Astrocyte (in vitro differentiated cells and primary cell): ENCODE measurements at regions not wholly inside any gene's neighbourhood (a gene's known extent, or its start where the extent isn't known, plus 50 kb on each side); places are given as distances from the start of the nearest gene placed in this dataset.
A peak's percentile ranks its signal among the peaks of the same experiment; 100 is the strongest.

Experiments used
- DNase-seq: peaks from one replicate; pipeline ENCODE4 v3.0.0-alpha.2; 2010; ENCODE audit warnings: low read depth
- FAIRE-seq: peaks from 2 replicates; lab custom pipeline; 2011; peaks lifted over from hg19 to GRCh38; lab: Jason Lieb, UNC
- H2AFZ ChIP-seq: 2 replicates; pipeline ENCODE4 v1.6.0; 2012; ENCODE audit warnings: low read depth, low read length, inconsistent platforms
- H3K27ac ChIP-seq: 2 replicates; pipeline ENCODE4 v1.5.1; 2011; ENCODE audit warnings: low read depth, low read length, inconsistent platforms
- H3K27me3 ChIP-seq: 2 replicates; pipeline ENCODE4 v1.6.0; 2011; ENCODE audit warnings: low read length, inconsistent platforms; ENCODE audit not compliant: insufficient read depth
- H3K36me3 ChIP-seq: 2 replicates; pipeline ENCODE4 v1.5.1; 2011; ENCODE audit warnings: low read length, inconsistent platforms; ENCODE audit not compliant: insufficient read depth
- H3K4me1 ChIP-seq: 2 replicates; pipeline ENCODE4 v1.5.1; 2011; ENCODE audit warnings: low read length, inconsistent platforms; ENCODE audit not compliant: insufficient read depth
- H3K4me2 ChIP-seq: 2 replicates; pipeline ENCODE4 v1.6.0; 2012; ENCODE audit warnings: low read length, inconsistent platforms
- H3K4me3 ChIP-seq: 2 replicates; pipeline ENCODE4 v1.5.1; 2011; ENCODE audit warnings: low read depth, mild to moderate bottlenecking, low read length, inconsistent platforms; ENCODE audit not compliant: insufficient read depth
- H3K79me2 ChIP-seq: 2 replicates; pipeline ENCODE4 v1.6.0; 2012; ENCODE audit warnings: mild to moderate bottlenecking, low read length, inconsistent platforms; ENCODE audit not compliant: insufficient read depth
- H3K9ac ChIP-seq: 2 replicates; pipeline ENCODE4 v1.6.0; 2012; ENCODE audit warnings: mild to moderate bottlenecking, low read length, inconsistent platforms
- H3K9me3 ChIP-seq: 2 replicates; pipeline ENCODE4 v1.5.1; 2012; ENCODE audit warnings: low read depth, mild to moderate bottlenecking, low read length, inconsistent platforms; ENCODE audit not compliant: insufficient read depth
- H4K20me1 ChIP-seq: 2 replicates; pipeline ENCODE4 v1.6.0; 2012; ENCODE audit warnings: low read length, inconsistent platforms; ENCODE audit not compliant: insufficient read depth
- H3K27ac Mint-ChIP-seq: one replicate; pipeline ENCODE4 v1.8.0; 2021; ENCODE audit warnings: mild to moderate bottlenecking, mixed read lengths; ENCODE audit not compliant: unreplicated experiment
- H3K27me3 Mint-ChIP-seq: one replicate; pipeline ENCODE4 v1.8.0; 2021; ENCODE audit warnings: low read depth, mixed read lengths; ENCODE audit not compliant: unreplicated experiment
- H3K36me3 Mint-ChIP-seq: one replicate; pipeline ENCODE4 v1.8.0; 2021; ENCODE audit warnings: low read depth, mixed read lengths; ENCODE audit not compliant: unreplicated experiment
- H3K4me1 Mint-ChIP-seq: one replicate; pipeline ENCODE4 v1.8.0; 2021; ENCODE audit warnings: low read depth, mixed read lengths; ENCODE audit not compliant: unreplicated experiment
- H3K4me3 Mint-ChIP-seq: one replicate; pipeline ENCODE4 v1.8.0; 2021; ENCODE audit warnings: mild to moderate bottlenecking, moderate library complexity, mixed read lengths; ENCODE audit not compliant: unreplicated experiment
- H3K9me3 Mint-ChIP-seq: one replicate; pipeline ENCODE4 v1.8.0; 2021; ENCODE audit warnings: mild to moderate bottlenecking, mixed read lengths; ENCODE audit not compliant: unreplicated experiment
- CTCF ChIP-seq: IDR thresholded peaks from 2 replicates; pipeline ENCODE4 v1.5.1; 2011; ENCODE audit warnings: low read depth, mild to moderate bottlenecking, inconsistent platforms, low read length, moderate library complexity; ENCODE audit not compliant: insufficient read depth
- EZH2 ChIP-seq: IDR thresholded peaks from 2 replicates; pipeline ENCODE4 v1.6.1; 2012; ENCODE audit warnings: mild to moderate bottlenecking, low read length, inconsistent platforms; ENCODE audit not compliant: insufficient read depth

- peaks cover 3% of the 10 kb centered on the region for H3K9me3 Mint-ChIP-seq
- H3K4me1 Mint-ChIP-seq, result peaks cover 13% of the 10 kb centered on the region
- no peaks in the 10 kb centered on the region for H3K36me3 ChIP-seq
- H3K4me2 ChIP-seq, result peak overlapping the region; percentile 77
- peak overlapping the region; percentile 58 for H3K9ac ChIP-seq
- no peak for TF ChIP-seq EZH2
- no peak for TF ChIP-seq CTCF
- H3K4me3 Mint-ChIP-seq, result no peak overlapping the region
- H3K4me3 ChIP-seq, result no peak overlapping the region
- H3K79me2 ChIP-seq, result no peaks in the 10 kb centered on the region
- H2AFZ ChIP-seq, result no peak overlapping the region
- no peaks in the 10 kb centered on the region for H3K9me3 ChIP-seq
- DNase-seq (peak; percentile 55), FAIRE-seq (no peak)
- peak overlapping the region; percentile 74 for H3K27ac ChIP-seq
- H3K4me1 ChIP-seq, result peaks cover 26% of the 10 kb centered on the region
- H4K20me1 ChIP-seq, result no peaks in the 10 kb centered on the region
- H3K36me3 Mint-ChIP-seq, result no peaks in the 10 kb centered on the region
- no peaks in the 10 kb centered on the region for H3K27me3 ChIP-seq
- H3K27me3 Mint-ChIP-seq, result no peaks in the 10 kb centered on the region
- H3K27ac Mint-ChIP-seq, result no peak overlapping the region
These were observed 314.8 kb downstream of the CDC5L start for GRCh38 chr6:44702292-44702691.

- H3K4me3 ChIP-seq, result no peak overlapping the region
- FAIRE-seq (no peak), DNase-seq (no peak)
- H2AFZ ChIP-seq, result no peak overlapping the region
- no peaks in the 10 kb centered on the region for H3K9me3 ChIP-seq
- H3K36me3 ChIP-seq, result no peaks in the 10 kb centered on the region
- H3K27me3 Mint-ChIP-seq, result peaks cover 5% of the 10 kb centered on the region
- H4K20me1 ChIP-seq, result no peaks in the 10 kb centered on the region
- no peak for TF ChIP-seq EZH2
- H3K27ac Mint-ChIP-seq, result no peak overlapping the region
- peaks cover 11% of the 10 kb centered on the region for H3K4me1 Mint-ChIP-seq
- H3K36me3 Mint-ChIP-seq, result no peaks in the 10 kb centered on the region
- H3K9ac ChIP-seq, result no peak overlapping the region
- no peak overlapping the region for H3K27ac ChIP-seq
- peaks cover 4% of the 10 kb centered on the region for H3K9me3 Mint-ChIP-seq
- H3K79me2 ChIP-seq, result no peaks in the 10 kb centered on the region
- H3K4me1 ChIP-seq, result peaks cover 26% of the 10 kb centered on the region
- no peak overlapping the region for H3K4me2 ChIP-seq
- H3K4me3 Mint-ChIP-seq, result no peak overlapping the region
- H3K27me3 ChIP-seq, result no peaks in the 10 kb centered on the region
These were observed 317.0 kb downstream of the CDC5L start for GRCh38 chr6:44704240-44705150.

- H3K27me3 Mint-ChIP-seq, result peaks cover 5% of the 10 kb centered on the region
- DNase-seq (no peak), FAIRE-seq (no peak)
- Histone ChIP-seq H3K9me3 (no peaks in the 10 kb centered on the region), H3K9ac (no peak overlapping the region), H2AFZ (no peak overlapping the region), H3K4me1 (peaks cover 24% of the 10 kb centered on the region), H4K20me1 (no peaks in the 10 kb centered on the region), H3K36me3 (no peaks in the 10 kb centered on the region), H3K79me2 (no peaks in the 10 kb centered on the region), H3K4me2 (no peak overlapping the region), H3K27ac (no peak overlapping the region), H3K4me3 (no peak overlapping the region), H3K27me3 (no peaks in the 10 kb centered on the region)
- H3K4me3 Mint-ChIP-seq, result no peak overlapping the region
- no peaks in the 10 kb centered on the region for H3K36me3 Mint-ChIP-seq
- peaks cover 4% of the 10 kb centered on the region for H3K9me3 Mint-ChIP-seq
- no peak overlapping the region for H3K27ac Mint-ChIP-seq
- TF ChIP-seq EZH2 (no peak), CTCF (no peak)
- peaks cover 4% of the 10 kb centered on the region for H3K4me1 Mint-ChIP-seq
These were observed 318.1 kb downstream of the CDC5L start for GRCh38 chr6:44705596-44705995.
